DMS 273 (cell line): ENCODE measurements at regions not wholly inside any gene's neighbourhood (a gene's known extent, or its start where the extent isn't known, plus 50 kb on each side); places are given as distances from the start of the nearest gene placed in this dataset.
"Not testable (repeated sequence)": the region's sequence is repeated elsewhere in the genome, so short reads cannot be mapped to it uniquely, and the experiment has no call there.

Experiments
- DNase-seq: peaks from one replicate; lab custom pipeline; 2025; ENCODE audit not compliant: unreplicated experiment; lab: John Stamatoyannopoulos, UW

- DNase-seq = no peak
These were observed 83.3 kb upstream of the MED13L start for GRCh38 chr12:116360579-116361413.

GRCh38 chr12:116361414-116362223 is 84.1 kb upstream of the MED13L start:
- DNase-seq = peak; percentile 9

- no peak for DNase-seq
These were observed 87.6 kb upstream of the MED13L start for GRCh38 chr12:116365114-116365513.

GRCh38 chr12:116365606-116366455 is 88.3 kb upstream of the MED13L start:
- no peak for DNase-seq

- DNase-seq = peak; percentile 87
These were observed 88.9 kb upstream of the MED13L start for GRCh38 chr12:116366456-116366776.

GRCh38 chr12:116366824-116367223 is 89.3 kb upstream of the MED13L start:
- DNase-seq = no peak

GRCh38 chr12:116368196-116369194 is 91.0 kb upstream of the MED13L start:
- no peak for DNase-seq

DNA sequence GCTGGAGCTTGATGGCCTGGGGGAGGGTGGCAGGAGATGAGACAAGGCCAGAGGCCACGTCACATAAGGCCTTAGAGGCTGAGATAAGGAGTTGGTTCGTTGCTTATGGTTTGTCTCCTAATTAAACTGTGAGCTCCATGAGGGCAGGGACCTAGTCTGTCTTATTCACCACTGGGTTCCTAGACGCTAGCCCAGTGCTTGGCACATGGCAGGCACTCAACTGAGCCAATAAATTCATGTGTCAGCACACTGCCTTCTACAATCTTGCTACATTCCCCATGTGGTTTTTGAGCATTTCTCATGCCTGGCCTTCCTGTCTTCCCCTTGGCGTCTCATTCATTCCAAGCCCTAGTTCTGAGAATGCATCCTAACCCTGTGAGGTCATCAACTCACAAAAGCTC is 92.5 kb upstream of the MED13L start:
- no peak for DNase-seq

DNA sequence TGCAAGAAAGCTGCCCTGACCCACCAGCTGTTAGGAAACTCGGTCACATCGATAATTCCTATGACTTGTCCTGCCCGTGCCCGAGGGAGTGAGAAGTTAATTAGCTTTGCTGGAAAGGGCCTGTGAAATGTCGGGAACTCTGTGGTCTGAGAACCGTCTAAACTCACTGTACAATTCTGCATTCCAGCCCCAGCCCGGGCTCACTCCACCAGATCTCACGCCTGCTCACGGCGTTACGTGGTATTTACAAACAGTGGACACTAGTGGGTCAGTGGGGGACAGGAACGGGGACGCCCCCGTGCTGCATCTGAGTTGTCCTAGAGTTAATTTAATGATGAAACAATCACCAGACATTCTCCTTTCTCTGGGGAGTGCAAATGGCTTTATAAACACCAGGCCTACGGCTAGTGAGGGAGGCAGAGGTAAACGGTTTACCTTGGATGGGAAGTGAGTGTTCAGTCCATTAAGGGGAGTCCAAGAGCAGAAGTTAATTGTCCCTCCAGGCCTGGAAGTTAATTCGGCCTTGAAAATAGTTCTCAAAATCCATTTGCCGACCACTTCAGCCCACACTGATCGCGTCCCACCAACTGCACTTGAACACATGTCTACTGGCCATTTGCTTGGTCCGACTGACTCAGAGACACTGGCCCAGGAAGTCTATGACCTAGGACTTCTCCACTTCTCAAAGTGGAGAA is 93.5 kb upstream of the MED13L start:
- DNase-seq = no peak

DNA sequence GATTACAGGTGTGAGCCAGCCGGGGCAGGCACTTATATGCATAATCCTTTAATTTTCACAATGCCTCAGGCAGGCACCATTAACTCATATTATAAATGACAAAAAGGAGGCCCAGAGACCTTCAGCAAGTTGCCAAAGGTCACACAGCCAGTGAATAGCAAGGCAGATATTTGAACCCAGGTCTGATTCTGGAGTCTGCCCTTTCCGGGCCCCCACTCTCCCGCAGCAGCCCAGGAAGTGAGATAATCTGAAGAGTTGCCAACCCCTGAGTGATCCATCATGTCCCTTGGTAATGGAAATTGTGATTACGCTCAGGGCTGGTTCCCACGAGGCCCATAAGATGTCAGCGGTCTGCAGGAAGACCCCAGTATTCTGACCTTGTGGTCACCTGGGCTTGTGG is 95.3 kb upstream of the MED13L start:
- no peak for DNase-seq

DNA sequence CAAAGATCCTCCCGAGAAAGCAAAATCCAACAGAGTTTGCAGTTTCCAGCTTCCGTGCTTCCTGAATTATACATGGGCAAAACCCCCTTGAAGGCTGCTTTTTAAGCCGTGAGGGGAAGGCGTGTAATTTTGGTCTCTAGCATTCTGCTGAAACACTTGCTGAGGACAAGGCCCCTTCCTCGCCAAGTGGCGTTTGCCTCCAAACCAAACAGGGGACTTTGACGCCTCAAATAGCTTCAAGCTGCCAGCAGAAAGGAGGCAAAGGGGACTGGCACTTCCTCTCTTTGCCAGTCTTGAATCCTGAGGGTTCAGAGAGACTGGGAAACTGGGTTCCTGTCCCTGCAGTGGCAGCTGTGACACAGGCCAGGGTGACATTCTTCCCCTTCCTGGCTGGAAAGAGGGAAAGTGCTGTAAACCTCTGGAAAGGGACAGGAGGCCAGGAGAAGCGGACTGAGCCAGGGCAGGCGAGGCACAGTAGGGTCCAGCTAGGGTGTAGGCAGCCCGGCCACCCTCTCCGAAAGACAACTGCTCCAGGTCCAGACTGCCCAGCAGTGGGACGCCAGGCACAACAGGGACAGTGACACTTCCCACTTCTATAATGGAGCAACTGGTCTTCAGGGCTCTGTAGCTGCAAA is 96.2 kb upstream of the MED13L start:
- no peak for DNase-seq

GRCh38 chr12:116374207-116374606 is 96.7 kb upstream of the MED13L start:
- no peak for DNase-seq

GRCh38 chr12:116375278-116375842 is 97.9 kb upstream of the MED13L start:
- no peak for DNase-seq

GRCh38 chr12:116376354-116377193 is 99.1 kb upstream of the MED13L start:
- DNase-seq = no peak

DNA sequence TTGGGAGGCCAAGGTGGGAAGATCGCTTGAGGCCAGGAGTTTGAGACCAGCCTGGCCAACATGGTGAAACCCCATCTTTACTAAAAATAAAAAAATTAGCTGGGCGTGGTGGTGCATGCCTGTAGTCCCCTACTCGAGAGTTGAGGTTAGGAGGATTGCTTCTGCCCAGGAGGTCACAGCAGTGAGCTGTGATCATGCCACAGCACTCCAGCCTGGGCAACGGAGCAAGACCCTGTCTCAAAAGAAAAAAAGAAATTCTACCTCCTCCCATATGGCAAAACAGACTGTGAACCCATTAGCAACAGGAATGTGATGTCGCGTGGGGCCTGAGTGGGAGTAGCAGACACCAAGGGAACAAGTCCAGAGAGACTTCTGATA is 99.7 kb upstream of the MED13L start:
- not testable (repeated sequence) for DNase-seq

GRCh38 chr12:116378002-116378401 is 100.5 kb upstream of the MED13L start:
- DNase-seq = no peak

DNA sequence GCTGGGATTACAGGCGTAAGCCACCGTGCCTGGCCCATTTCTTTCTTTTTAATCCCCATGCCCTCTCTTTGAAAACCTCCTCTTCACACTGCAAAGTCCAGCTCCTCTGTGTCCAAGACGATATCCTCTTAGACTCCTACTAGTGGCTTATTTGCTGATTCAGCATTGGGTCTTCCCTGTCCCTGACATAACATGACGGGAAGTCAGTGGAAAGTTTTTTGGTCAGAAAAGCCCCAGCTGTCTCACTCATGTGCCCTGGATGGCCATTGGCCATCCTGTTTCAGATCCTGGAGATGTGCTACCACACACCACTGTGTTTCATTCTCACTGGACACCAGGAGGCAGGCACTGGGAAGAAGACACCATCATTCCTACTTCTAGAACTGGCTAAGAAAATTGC is 102.6 kb upstream of the MED13L start:
- no peak for DNase-seq

- not testable (repeated sequence) for DNase-seq
These were observed 103.2 kb upstream of the MED13L start for GRCh38 chr12:116380740-116381139.
